NT2/D1 (cell line): ENCODE measurements at regions not wholly inside any gene's neighbourhood (a gene's known extent, or its start where the extent isn't known, plus 50 kb on each side); places are given as distances from the start of the nearest gene placed in this dataset.

Experiments
- SUZ12 ChIP-seq: IDR thresholded peaks from 2 replicates; pipeline ENCODE4 v1.6.1; 2011; ENCODE audit not compliant: insufficient read length, insufficient read depth; ENCODE audit errors: extremely low read depth
- YY1 ChIP-seq: IDR thresholded peaks from 2 replicates; pipeline ENCODE4 v1.6.1; 2011; ENCODE audit not compliant: insufficient read length, insufficient read depth

- no peak for TF ChIP-seq YY1
- TF ChIP-seq SUZ12: no peak
These were observed 103.0 kb upstream of the TMTC2 start for GRCh38 chr12:82583756-82584155.
